HG03196 (cell line): ENCODE measurements at regions not wholly inside any gene's neighbourhood (a gene's known extent, or its start where the extent isn't known, plus 50 kb on each side); places are given as distances from the start of the nearest gene placed in this dataset.
"Not testable (repeated sequence)": the region's sequence is repeated elsewhere in the genome, so short reads cannot be mapped to it uniquely, and the experiment has no call there.

ENCODE experiments used
- ATAC-seq: cut with Tn5 transposase; IDR thresholded peaks from one replicate; pipeline ENCODE4 v1.9.1; 2021; ENCODE audit not compliant: unreplicated experiment

- no peak for ATAC-seq
These were observed 361.5 kb downstream of the PTPRU start for GRCh38 chr1:29597861-29598260.

- ATAC-seq = no peak
These were observed 357.5 kb downstream of the PTPRU start for GRCh38 chr1:29593601-29594382.

- no peak for ATAC-seq
These were observed 356.4 kb downstream of the PTPRU start for GRCh38 chr1:29592731-29593130.

- no peak for ATAC-seq
These were observed 355.9 kb downstream of the PTPRU start for GRCh38 chr1:29592261-29592615.

GRCh38 chr1:29591601-29592260, 355.4 kb downstream of the PTPRU start:
- no peak for ATAC-seq

- ATAC-seq = no peak
These were observed 354.6 kb downstream of the PTPRU start for GRCh38 chr1:29590583-29591565.

GRCh38 chr1:29589716-29590115, 353.4 kb downstream of the PTPRU start:
- not testable (repeated sequence) for ATAC-seq

GRCh38 chr1:29586991-29587745, 350.8 kb downstream of the PTPRU start:
- ATAC-seq = no peak

GRCh38 chr1:29586215-29586614, 349.9 kb downstream of the PTPRU start:
- no peak for ATAC-seq

- no peak for ATAC-seq
These were observed 349.3 kb downstream of the PTPRU start for GRCh38 chr1:29585656-29586055.

- ATAC-seq = no peak
These were observed 348.9 kb downstream of the PTPRU start for GRCh38 chr1:29585201-29585600.

- no peak for ATAC-seq
These were observed 348.5 kb downstream of the PTPRU start for GRCh38 chr1:29584776-29585175.

GRCh38 chr1:29584362-29584761, 348.0 kb downstream of the PTPRU start:
- no peak for ATAC-seq

GRCh38 chr1:29583727-29584126, 347.4 kb downstream of the PTPRU start:
- no peak for ATAC-seq

GRCh38 chr1:29581256-29581655, 344.9 kb downstream of the PTPRU start:
- no peak for ATAC-seq

- no peak for ATAC-seq
These were observed 343.6 kb downstream of the PTPRU start for GRCh38 chr1:29579821-29580425.

- ATAC-seq = no peak
These were observed 341.2 kb downstream of the PTPRU start for GRCh38 chr1:29577512-29577911.

GRCh38 chr1:29576510-29576909, 340.2 kb downstream of the PTPRU start:
- ATAC-seq = no peak

GRCh38 chr1:29575826-29576225, 339.5 kb downstream of the PTPRU start:
- ATAC-seq = no peak

GRCh38 chr1:29575277-29575676, 339.0 kb downstream of the PTPRU start:
- no peak for ATAC-seq
